HG02981 (cell line): ENCODE measurements at regions not wholly inside any gene's neighbourhood (a gene's known extent, or its start where the extent isn't known, plus 50 kb on each side); places are given as distances from the start of the nearest gene placed in this dataset.
"Not testable (repeated sequence)": the region's sequence is repeated elsewhere in the genome, so short reads cannot be mapped to it uniquely, and the experiment has no call there.

Experiments
- ATAC-seq: cut with Tn5 transposase; IDR thresholded peaks from one replicate; pipeline ENCODE4 v1.9.1; 2021; ENCODE audit warnings: mild to moderate bottlenecking, moderate library complexity; ENCODE audit not compliant: unreplicated experiment

- ATAC-seq = no peak
These were observed 50.5 kb upstream of the GRIN2A start for GRCh38 chr16:10232757-10233156.

GRCh38 chr16:10239640-10240039, 57.4 kb upstream of the GRIN2A start:
- ATAC-seq = no peak

- no peak for ATAC-seq
These were observed 58.8 kb upstream of the GRIN2A start for GRCh38 chr16:10240854-10241613.

- ATAC-seq = no peak
These were observed 59.9 kb upstream of the GRIN2A start for GRCh38 chr16:10242097-10242496.

DNA sequence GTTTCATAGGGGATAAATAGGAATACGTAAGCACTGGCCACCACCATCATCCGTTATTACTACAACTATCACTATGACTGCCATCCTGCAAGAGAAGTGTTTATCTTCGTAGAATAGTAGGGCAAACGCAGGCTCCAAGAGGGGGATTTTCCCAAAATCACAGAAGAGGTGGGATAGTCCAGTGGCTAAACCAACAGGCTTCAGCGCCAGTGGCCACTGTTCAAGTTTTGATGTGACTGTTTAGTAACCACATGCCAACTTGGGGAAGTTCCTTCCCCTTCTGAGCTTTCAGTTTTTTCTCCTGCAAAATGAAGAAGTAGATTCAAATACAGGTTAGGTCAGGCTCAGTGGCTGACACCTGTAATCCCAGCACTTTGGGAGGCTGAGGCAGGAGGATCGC, 60.7 kb upstream of the GRIN2A start:
- ATAC-seq = no peak

GRCh38 chr16:10245002-10245401, 62.8 kb upstream of the GRIN2A start:
- ATAC-seq = no peak

GRCh38 chr16:10250137-10250828, 68.1 kb upstream of the GRIN2A start:
- ATAC-seq = no peak

DNA sequence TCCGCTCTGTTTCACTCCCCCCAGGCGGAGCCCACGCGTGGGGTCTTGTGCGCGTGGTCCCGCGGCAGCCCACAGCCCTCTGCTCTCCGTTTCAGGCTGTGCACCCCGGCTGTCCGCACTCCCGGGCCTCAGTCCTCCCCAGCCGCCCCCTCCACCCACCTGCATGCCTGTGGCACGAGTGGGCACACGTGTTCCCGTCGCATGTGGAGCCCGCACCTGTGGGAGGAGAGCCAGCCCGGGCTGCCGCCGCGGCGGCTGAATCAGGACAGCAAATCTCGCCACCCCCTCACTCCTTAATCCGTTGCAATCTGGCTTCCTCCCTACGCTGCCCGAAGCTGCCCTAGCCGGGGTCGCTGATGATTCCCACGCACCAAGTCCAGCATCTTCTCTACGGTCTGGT, 69.9 kb upstream of the GRIN2A start:
- ATAC-seq = no peak

- no peak for ATAC-seq
These were observed 71.2 kb upstream of the GRIN2A start for GRCh38 chr16:10253409-10253808.

DNA sequence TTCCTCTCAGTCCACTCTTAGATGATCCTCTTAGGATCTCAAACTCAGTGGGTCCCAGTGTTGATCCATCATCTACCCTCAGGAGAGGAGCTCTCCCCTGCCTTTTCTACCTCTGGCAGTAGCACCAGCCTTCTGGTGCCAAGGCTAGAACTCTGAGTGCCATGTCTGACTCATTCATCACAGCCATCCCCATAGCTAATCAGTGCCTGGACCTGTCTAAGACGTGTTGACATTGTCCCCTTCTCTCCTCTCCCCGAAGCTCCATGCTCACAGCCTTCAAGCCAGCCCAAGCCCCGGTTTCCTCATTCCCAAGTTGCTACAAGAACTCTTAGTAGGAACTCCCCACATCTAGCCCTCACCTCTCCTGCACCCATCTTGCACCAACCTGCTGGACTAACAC, 73.5 kb upstream of the GRIN2A start:
- ATAC-seq = no peak

DNA sequence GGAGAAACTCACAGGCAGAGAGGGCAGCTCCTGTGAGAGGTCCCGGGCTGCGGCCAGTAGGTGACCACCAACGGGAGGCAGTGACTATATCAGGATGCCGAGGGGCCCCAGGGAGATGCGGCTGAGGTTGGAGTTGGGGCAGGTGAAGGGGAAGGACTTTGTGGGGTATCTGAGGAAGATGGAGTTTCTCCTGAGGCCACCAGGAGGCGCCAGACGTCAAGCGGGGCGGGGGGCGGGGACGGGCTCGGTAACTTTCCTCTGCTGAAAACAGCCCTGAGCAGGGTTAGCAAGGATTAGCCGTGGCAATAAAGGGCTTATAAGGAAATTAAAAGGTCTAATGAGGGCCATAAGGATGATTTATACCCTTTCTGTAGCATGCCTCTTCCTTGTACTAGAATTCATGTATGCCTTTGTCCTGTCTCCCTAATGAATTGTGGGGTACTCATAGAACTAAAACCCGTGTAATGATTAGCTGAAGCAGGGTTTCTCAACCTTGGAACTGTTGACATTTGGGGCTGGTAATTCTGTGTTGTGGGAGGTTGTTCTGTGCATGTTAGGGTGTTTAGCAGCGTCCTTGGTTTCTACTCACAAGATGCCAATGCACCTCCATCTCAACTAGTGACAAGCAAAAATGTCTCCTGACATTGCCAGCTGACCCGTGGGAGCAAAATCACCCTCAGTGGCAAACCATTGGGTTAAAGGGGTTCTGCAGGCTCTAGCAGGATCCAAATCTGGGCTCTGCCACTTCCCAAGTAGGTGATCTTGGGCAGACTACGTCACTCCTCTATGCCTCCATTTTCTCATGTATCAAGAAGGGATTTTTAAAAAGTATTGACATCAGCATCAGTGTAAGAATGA, 74.8 kb upstream of the GRIN2A start:
- ATAC-seq = peak; percentile 57

DNA sequence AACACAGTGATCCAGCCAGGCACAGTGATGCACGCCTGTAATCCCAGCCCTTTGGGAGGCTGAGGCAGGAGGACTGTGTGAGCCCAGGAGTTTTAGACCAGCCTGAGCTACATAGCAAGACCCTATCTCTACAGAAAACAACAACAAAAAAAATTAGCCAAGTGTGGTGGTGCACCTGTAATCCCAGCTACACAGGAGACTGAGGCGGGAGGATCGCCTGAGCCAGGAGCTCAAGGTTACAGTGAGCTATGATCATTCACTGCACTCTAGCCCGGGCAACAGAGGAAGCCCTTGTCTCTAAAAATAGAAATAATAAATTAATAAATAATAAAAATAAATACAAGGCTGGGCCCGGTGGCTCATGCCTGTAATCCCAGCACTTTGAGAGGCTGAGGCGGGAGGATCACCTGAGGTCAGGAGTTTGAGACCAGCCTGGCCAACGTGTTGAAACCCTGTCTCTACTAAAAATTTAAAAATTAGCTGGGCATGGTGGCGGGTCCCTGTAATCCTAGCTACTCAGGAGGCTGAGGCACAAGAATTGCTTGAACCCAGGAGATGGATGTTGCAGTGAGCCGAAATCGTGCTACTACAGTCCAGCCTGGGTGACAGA, 75.5 kb upstream of the GRIN2A start:
- ATAC-seq = not testable (repeated sequence)

- ATAC-seq = not testable (repeated sequence)
These were observed 76.8 kb upstream of the GRIN2A start for GRCh38 chr16:10258930-10259603.

DNA sequence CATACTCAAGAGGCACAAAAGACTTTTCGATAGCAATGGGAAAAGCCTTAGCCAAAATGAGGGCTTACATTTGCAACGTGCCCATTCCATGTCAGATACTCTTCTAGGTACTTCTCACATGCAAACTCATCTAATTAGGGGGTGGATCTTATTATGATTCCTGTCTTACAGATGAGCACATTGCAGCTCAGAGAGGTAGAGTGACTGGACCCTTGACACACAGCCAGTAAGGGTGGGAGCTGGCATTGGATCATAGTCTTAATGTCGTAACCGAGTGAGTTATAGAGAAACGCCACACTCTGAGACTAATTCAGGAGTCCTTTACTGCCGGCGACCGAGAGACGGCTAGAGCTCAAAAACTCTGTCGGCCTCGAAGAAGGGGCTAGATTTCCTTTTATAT, 78.8 kb upstream of the GRIN2A start:
- ATAC-seq = no peak

DNA sequence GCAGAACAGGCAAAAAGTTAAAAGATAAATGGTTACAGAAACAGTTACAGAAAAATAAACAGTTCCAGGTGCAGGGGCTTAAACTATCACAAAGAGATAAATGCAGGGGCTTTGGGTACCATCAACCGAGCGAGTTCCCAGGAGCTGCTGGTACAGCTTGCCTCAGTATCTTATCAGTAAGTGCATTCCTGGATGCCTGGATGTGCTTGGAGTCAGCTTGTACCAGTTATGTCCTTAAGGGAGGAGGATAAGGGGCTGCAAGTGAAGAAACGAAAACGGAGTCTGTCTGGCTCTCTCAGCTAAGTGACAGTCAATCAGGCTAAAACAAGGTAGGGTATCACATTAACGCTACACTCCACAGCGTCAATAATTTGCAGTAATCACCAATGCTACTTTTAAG, 79.3 kb upstream of the GRIN2A start:
- not testable (repeated sequence) for ATAC-seq

DNA sequence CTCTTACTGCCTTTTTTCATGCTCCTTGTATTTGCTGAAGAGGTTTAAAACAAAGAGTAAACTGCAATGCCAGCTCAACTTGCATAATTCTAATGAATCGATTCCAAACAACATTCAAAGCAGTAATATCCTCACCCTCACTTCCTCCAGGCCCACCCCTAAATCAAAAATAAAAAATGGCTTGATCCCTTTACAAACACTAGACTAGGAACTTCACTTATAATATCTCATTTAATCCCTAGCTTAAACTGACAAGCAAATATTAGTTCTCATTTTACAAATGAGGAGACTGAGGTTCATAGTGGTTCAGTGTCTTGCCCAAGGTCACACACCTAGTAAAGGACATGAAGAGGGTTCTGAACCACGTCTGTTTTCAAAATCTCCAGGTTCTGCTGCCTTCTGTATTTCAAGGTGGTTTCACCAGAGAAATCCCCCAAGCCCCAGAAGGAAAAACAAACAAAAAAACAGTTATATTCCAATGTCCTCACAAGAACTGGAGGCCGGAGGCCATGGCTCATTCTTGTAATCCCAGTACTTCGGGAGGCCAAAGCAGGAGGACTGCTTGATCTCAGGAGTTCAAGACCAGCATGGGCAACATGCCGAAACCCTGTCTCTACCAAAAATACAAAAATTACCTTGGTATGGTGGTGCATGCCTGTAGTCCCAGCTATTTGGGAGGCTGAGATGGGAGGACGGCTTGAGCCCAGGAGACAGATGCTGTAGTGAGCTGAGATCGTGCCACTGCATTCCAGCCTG, 80.3 kb upstream of the GRIN2A start:
- ATAC-seq = no peak

- ATAC-seq = no peak
These were observed 83.8 kb upstream of the GRIN2A start for GRCh38 chr16:10265770-10266615.

DNA sequence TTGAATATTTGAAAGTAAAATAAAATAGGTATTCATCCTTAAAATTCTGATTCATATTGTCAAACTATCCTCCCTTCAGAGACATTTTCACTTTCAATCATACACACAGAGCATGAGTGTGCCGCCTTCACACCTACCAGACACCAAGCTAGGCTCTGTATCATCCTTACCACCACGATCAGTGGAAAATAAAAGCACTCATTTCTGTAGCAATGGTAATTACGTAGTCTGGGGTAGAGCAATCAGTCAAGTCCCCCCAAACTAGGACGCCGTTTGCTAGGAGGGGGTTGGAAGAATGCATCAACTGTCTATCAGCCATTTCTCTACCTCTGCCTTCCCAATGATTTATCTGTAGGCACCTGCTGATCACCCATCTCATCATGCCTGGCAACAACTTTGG, 84.6 kb upstream of the GRIN2A start:
- peak; percentile 57 for ATAC-seq

- ATAC-seq = no peak
These were observed 87.4 kb upstream of the GRIN2A start for GRCh38 chr16:10269632-10270031.
